HUES6 (cell line): ENCODE measurements at regions not wholly inside any gene's neighbourhood (a gene's known extent, or its start where the extent isn't known, plus 50 kb on each side); places are given as distances from the start of the nearest gene placed in this dataset.
"Not testable (repeated sequence)": the region's sequence is repeated elsewhere in the genome, so short reads cannot be mapped to it uniquely, and the experiment has no call there.

Experiments
- H3K27ac ChIP-seq: 2 replicates; pipeline ENCODE4 v1.7.0; 2013; ENCODE audit warnings: low read depth, mild to moderate bottlenecking, low read length, inconsistent platforms
- H3K27me3 ChIP-seq: 2 replicates; pipeline ENCODE4 v1.6.1; 2013; ENCODE audit warnings: low read length; ENCODE audit not compliant: control insufficient read depth, insufficient read depth
- H3K36me3 ChIP-seq: 2 replicates; pipeline ENCODE4 v1.6.1; 2013; ENCODE audit warnings: low read length; ENCODE audit not compliant: control insufficient read depth, insufficient read depth
- H3K4me1 ChIP-seq: 2 replicates; pipeline ENCODE4 v1.6.1; 2013; ENCODE audit warnings: low read length; ENCODE audit not compliant: control insufficient read depth, insufficient read depth
- H3K4me3 ChIP-seq: 2 replicates; pipeline ENCODE4 v1.5.1; 2013; ENCODE audit warnings: low read depth, low read length
- H3K9ac ChIP-seq: one replicate; pipeline ENCODE4 v1.6.1; 2013; ENCODE audit warnings: mild to moderate bottlenecking, low read length
- H3K9me3 ChIP-seq: 2 replicates; pipeline ENCODE4 v1.6.1; 2013; ENCODE audit warnings: low read depth, low read length; ENCODE audit not compliant: control insufficient read depth, insufficient read depth

GRCh38 chr21:20151741-20152140 lies 846.5 kb upstream of the NCAM2 start:
- Histone ChIP-seq H3K27ac (no peak overlapping the region), H3K9ac (no peak overlapping the region), H3K27me3 (no peaks in the 10 kb centered on the region), H3K4me3 (no peak overlapping the region), H3K9me3 (peaks cover 40% of the 10 kb centered on the region), H3K36me3 (no peaks in the 10 kb centered on the region), H3K4me1 (no peaks in the 10 kb centered on the region)

DNA sequence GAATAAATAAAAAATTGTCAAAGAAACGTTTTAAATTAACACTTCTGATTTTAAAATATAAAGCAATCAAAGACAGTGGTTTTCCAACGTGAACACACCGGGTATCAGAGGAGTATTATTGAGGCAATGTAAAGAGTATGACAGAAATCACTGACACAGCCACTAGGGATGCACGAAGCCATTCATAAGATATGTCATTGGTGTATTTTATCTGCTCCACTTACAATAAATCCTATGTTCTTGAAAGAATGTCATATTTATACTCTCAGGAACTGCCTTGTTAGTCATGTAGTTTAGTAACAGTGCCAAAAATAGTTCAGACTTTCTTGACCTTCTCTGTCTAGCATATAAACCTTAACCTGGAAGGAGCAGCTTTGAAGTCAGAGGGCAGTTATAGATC lies 835.0 kb upstream of the NCAM2 start:
- H3K9ac ChIP-seq: no peak overlapping the region

DNA sequence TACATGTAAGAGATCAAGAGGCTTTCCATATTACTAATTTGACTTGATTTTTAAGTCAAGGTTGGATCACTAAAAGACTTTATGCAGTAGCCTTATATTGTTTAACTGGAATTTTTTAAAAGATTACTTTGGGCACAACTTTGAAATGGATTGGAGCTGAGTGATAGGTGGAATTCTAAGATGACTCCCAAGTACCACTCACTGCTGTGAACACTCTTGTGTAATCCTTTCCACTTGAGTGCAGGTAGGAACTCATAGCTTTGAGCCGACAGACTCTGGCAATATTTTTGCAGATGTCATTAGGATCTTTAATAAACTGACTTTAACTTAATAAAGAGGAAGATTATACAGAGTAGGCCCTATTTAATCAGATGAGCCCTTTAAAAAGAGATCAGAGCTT lies 831.1 kb upstream of the NCAM2 start:
- no peak overlapping the region for H3K4me3 ChIP-seq
- no peaks in the 10 kb centered on the region for H3K4me1 ChIP-seq
- no peaks in the 10 kb centered on the region for H3K36me3 ChIP-seq
- no peaks in the 10 kb centered on the region for H3K9me3 ChIP-seq
- H3K27me3 ChIP-seq: no peaks in the 10 kb centered on the region
- no peak overlapping the region for H3K27ac ChIP-seq
- H3K9ac ChIP-seq: no peak overlapping the region

More for the DNA sequence above, 835.0 kb upstream of the NCAM2 start:
- Histone ChIP-seq H3K4me1 (no peaks in the 10 kb centered on the region), H3K27me3 (no peaks in the 10 kb centered on the region), H3K27ac (no peak overlapping the region), H3K9me3 (no peaks in the 10 kb centered on the region), H3K4me3 (no peak overlapping the region), H3K36me3 (no peaks in the 10 kb centered on the region)

- H3K9ac ChIP-seq: no peak overlapping the region
- H3K36me3 ChIP-seq: no peaks in the 10 kb centered on the region
- no peaks in the 10 kb centered on the region for H3K4me1 ChIP-seq
- H3K4me3 ChIP-seq: no peak overlapping the region
- no peaks in the 10 kb centered on the region for H3K27me3 ChIP-seq
- no peaks in the 10 kb centered on the region for H3K9me3 ChIP-seq
- no peak overlapping the region for H3K27ac ChIP-seq
Measured at GRCh38 chr21:20169812-20170576, 828.2 kb upstream of the NCAM2 start.

GRCh38 chr21:20186186-20186585 lies 812.0 kb upstream of the NCAM2 start:
- no peak overlapping the region for H3K4me3 ChIP-seq
- H3K9ac ChIP-seq: no peak overlapping the region
- H3K9me3 ChIP-seq: peaks cover 9% of the 10 kb centered on the region; the same call in 1 of the 2 replicates
- H3K4me1 ChIP-seq: no peaks in the 10 kb centered on the region
- H3K27ac ChIP-seq: no peak overlapping the region
- no peaks in the 10 kb centered on the region for H3K27me3 ChIP-seq
- H3K36me3 ChIP-seq: no peaks in the 10 kb centered on the region

DNA sequence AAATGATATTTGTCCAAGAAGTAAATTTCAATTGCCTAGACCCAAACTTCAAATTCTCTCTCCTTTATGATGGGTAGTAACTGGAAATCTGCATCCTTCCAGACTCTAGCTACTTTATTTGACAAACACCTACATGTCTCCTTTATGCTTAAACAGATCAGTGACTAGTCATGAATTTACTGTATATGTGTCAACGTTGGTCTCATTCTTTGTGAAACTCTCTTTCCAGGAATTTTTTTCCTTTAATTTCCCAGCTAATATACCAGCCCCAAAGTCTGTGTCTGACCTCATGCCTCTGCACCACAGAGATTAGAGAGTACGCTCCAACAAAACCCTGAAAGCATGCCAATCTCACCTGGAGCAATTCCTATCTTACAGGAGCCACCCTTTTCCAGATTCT lies 811.2 kb upstream of the NCAM2 start:
- H3K9ac ChIP-seq: no peak overlapping the region
- H3K27me3 ChIP-seq: no peaks in the 10 kb centered on the region
- H3K9me3 ChIP-seq: peaks cover 9% of the 10 kb centered on the region; the same call in 1 of the 2 replicates
- no peaks in the 10 kb centered on the region for H3K36me3 ChIP-seq
- H3K4me3 ChIP-seq: no peak overlapping the region
- no peak overlapping the region for H3K27ac ChIP-seq
- no peaks in the 10 kb centered on the region for H3K4me1 ChIP-seq

DNA sequence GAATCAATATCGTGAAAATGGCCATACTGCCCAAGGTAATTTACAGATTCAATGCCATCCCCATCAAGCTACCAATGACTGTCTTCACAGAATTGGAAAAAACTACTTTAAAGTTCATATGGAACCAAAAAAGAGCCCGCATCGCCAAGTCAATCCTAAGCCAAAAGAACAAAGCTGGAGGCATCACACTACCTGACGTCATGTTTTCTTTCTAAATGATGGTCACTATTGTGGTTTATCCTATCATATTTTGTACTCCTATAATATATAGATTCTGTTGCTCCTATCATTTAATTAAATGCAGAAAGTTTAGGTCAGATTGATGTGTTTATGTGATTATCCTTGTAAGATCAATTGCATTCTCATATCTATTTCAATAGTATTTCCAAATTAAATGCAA lies 796.9 kb upstream of the NCAM2 start:
- not testable (repeated sequence) for H3K9ac ChIP-seq, H3K27me3 ChIP-seq, H3K9me3 ChIP-seq, H3K4me3 ChIP-seq, H3K27ac ChIP-seq, H3K36me3 ChIP-seq, H3K4me1 ChIP-seq

DNA sequence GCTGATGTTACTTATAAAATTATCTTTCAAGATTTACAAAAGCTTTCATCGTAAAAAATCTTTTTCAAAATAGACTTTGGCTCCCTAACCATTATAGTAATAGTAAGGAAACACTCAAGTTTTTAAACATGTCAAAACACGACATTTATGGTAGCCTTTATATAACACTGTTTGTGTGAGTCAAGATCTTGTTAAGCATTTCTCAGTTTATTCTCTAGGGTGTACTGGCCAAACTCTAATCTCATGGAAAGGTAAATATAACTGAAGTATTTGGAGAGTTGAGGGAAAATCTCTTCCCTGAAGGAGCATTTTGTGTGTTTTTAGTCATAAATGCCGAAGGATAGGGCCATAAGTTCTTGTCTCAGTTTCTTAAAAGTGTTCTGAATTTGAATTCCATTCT lies 790.9 kb upstream of the NCAM2 start:
- Histone ChIP-seq H3K9me3 (no peaks in the 10 kb centered on the region), H3K9ac (no peak overlapping the region), H3K4me3 (no peak overlapping the region)

GRCh38 chr21:20215959-20216358 lies 782.2 kb upstream of the NCAM2 start:
- Histone ChIP-seq H3K36me3 (no peaks in the 10 kb centered on the region), H3K4me3 (no peak overlapping the region), H3K27me3 (no peaks in the 10 kb centered on the region), H3K4me1 (no peaks in the 10 kb centered on the region), H3K9ac (no peak overlapping the region), H3K9me3 (peaks cover 5% of the 10 kb centered on the region), H3K27ac (no peak overlapping the region)

More for the DNA sequence above, 790.9 kb upstream of the NCAM2 start:
- no peaks in the 10 kb centered on the region for H3K4me1 ChIP-seq
- H3K27ac ChIP-seq: no peak overlapping the region
- H3K36me3 ChIP-seq: no peaks in the 10 kb centered on the region
- H3K27me3 ChIP-seq: no peaks in the 10 kb centered on the region

DNA sequence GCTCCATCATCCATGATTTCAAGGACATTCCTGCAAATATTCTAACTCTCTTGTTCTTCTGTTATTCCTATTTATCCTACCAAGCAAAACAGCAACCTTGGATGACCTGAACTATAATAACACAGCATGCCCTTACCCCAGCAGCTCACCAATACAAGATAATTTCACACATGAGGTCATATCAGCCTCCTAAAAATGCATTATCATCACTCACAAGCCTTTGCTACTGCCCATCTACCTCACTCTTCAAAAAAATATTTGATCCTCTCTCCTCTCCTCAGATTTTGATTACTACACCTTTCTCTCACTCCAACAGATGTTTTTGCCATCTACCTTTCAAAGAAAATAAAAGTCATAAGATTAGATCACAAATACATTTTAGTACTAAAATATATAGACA lies 777.6 kb upstream of the NCAM2 start:
- Histone ChIP-seq H3K36me3 (no peaks in the 10 kb centered on the region), H3K9ac (no peak overlapping the region), H3K27ac (no peak overlapping the region), H3K4me3 (no peak overlapping the region), H3K9me3 (no peaks in the 10 kb centered on the region), H3K27me3 (no peaks in the 10 kb centered on the region), H3K4me1 (no peaks in the 10 kb centered on the region)

DNA sequence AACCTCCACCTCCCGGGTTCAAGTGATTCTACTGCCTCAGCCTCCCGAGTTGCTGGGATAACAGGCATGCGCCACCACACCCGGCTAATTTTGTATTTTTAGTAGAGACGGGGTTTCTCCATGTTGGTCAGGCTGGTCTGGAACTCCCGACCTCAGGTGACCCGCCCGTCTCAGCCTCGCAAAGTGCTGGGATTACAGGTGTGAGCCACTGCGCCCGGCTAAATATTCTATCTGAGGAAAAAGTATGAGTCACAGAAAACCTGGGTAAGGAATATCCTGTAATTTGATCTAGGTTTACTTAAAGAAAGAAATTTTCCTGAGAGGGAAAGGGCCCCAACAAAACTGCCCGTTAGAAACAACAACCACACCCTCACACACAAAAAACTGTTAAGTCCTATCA lies 776.2 kb upstream of the NCAM2 start:
- H3K9me3 ChIP-seq, H3K4me1 ChIP-seq, H3K27me3 ChIP-seq, H3K4me3 ChIP-seq, H3K36me3 ChIP-seq, H3K27ac ChIP-seq, H3K9ac ChIP-seq: not testable (repeated sequence)
